IPS DF 4.7 (cell line): ENCODE measurements at regions not wholly inside any gene's neighbourhood (a gene's known extent, or its start where the extent isn't known, plus 50 kb on each side); places are given as distances from the start of the nearest gene placed in this dataset.
"Not testable (repeated sequence)": the region's sequence is repeated elsewhere in the genome, so short reads cannot be mapped to it uniquely, and the experiment has no call there.

ENCODE experiments used
- DNase-seq: peaks from one replicate; pipeline ENCODE4 v3.0.0-alpha.2; 2013; ENCODE audit warnings: low spot score; ENCODE audit errors: extremely low read depth

- DNase-seq = no peak
These were observed 171.9 kb downstream of the QRSL1 start for GRCh38 chr6:106801256-106801655.

- no peak for DNase-seq
These were observed 171.0 kb downstream of the QRSL1 start for GRCh38 chr6:106800379-106800778.

- no peak for DNase-seq
These were observed 169.9 kb downstream of the QRSL1 start for GRCh38 chr6:106799031-106799894.

GRCh38 chr6:106797186-106797585, 167.8 kb downstream of the QRSL1 start:
- DNase-seq = no peak

- no peak for DNase-seq
These were observed 167.4 kb downstream of the QRSL1 start for GRCh38 chr6:106796781-106797180.

GRCh38 chr6:106794129-106794528, 164.8 kb downstream of the QRSL1 start:
- no peak for DNase-seq

- DNase-seq = no peak
These were observed 163.3 kb downstream of the QRSL1 start for GRCh38 chr6:106792536-106793236.

- DNase-seq = no peak
These were observed 161.6 kb downstream of the QRSL1 start for GRCh38 chr6:106790935-106791334.

- no peak for DNase-seq
These were observed 160.9 kb downstream of the QRSL1 start for GRCh38 chr6:106790149-106790770.

- no peak for DNase-seq
These were observed 160.2 kb downstream of the QRSL1 start for GRCh38 chr6:106789428-106790148.

GRCh38 chr6:106788761-106789160, 159.4 kb downstream of the QRSL1 start:
- DNase-seq = no peak

- no peak for DNase-seq
These were observed 158.2 kb downstream of the QRSL1 start for GRCh38 chr6:106787327-106788196.

- no peak for DNase-seq
These were observed 155.9 kb downstream of the QRSL1 start for GRCh38 chr6:106785298-106785697.

- DNase-seq = no peak
These were observed 154.5 kb downstream of the QRSL1 start for GRCh38 chr6:106783640-106784566.

- no peak for DNase-seq
These were observed 153.3 kb downstream of the QRSL1 start for GRCh38 chr6:106782536-106783285.

- DNase-seq = not testable (repeated sequence)
These were observed 150.2 kb downstream of the QRSL1 start for GRCh38 chr6:106779552-106779951.

GRCh38 chr6:106778943-106779342, 149.6 kb downstream of the QRSL1 start:
- no peak for DNase-seq

- DNase-seq = no peak
These were observed 144.7 kb downstream of the QRSL1 start for GRCh38 chr6:106773996-106774629.
